CD14-positive monocyte (primary cell): ENCODE measurements at regions not wholly inside any gene's neighbourhood (a gene's known extent, or its start where the extent isn't known, plus 50 kb on each side); places are given as distances from the start of the nearest gene placed in this dataset.

Experiments used
- DNase-seq, 3 donors: peaks; one replicate each; pipeline ENCODE4 v3.0.0-alpha.2; 2011 to 2022
- H2AFZ ChIP-seq: 2 replicates; pipeline ENCODE4 v1.6.0; 2012; ENCODE audit warnings: mild to moderate bottlenecking, low read depth, low read length, inconsistent platforms; ENCODE audit not compliant: insufficient read depth, poor library complexity, severe bottlenecking
- H3K27ac ChIP-seq, 2 donors: 1 replicate in 1 of 2; 2 replicates in 1 of 2; pipeline ENCODE4 v1.5.1; 2012 to 2013; ENCODE audit warnings: low read length in 2 of 2, control low read depth in 1 of 2, inconsistent platforms in 1 of 2, low read depth in 1 of 2, mild to moderate bottlenecking in 1 of 2
- H3K27me3 ChIP-seq, 2 donors: one replicate each; pipeline versions ENCODE4 v1.6.0 to v1.6.1; 2011 to 2013; ENCODE audit warnings: low read length in 2 of 2; ENCODE audit not compliant: control insufficient read depth in 2 of 2, insufficient read depth in 2 of 2
- H3K36me3 ChIP-seq, 2 donors: replicated peaks in 1 of 2; 1 replicate in 1 of 2; 2 replicates in 1 of 2; pipeline versions ENCODE4 v1.5.1 to v1.6.1; 2012 to 2013; ENCODE audit warnings: low read length in 2 of 2, control low read depth in 1 of 2, inconsistent platforms in 1 of 2, mild to moderate bottlenecking in 1 of 2; ENCODE audit not compliant: insufficient read depth in 2 of 2, control insufficient read depth in 1 of 2
- H3K4me1 ChIP-seq, 2 donors: 1 replicate in 1 of 2; 2 replicates in 1 of 2; pipeline versions ENCODE4 v1.5.1 to v1.6.1; 2012 to 2013; ENCODE audit warnings: low read length in 2 of 2, control low read depth in 1 of 2, inconsistent platforms in 1 of 2, mild to moderate bottlenecking in 1 of 2, moderate library complexity in 1 of 2; ENCODE audit not compliant: insufficient read depth in 2 of 2, control insufficient read depth in 1 of 2
- H3K4me2 ChIP-seq: replicated peaks from 2 replicates; pipeline ENCODE3; 2012; ENCODE audit warnings: low read length, moderate library complexity, mild to moderate bottlenecking; ENCODE audit not compliant: poor library complexity, severe bottlenecking; ENCODE audit errors: extremely low read depth
- H3K4me3 ChIP-seq, 3 experiments: fragments of 200-600 bp in 1 of 3; sonication (generic) in 1 of 3; replicated peaks in 1 of 3; 1 replicate in 2 of 3; 2 replicates in 1 of 3; pipeline ENCODE4 v1.5.1; 2011 to 2013; ENCODE audit warnings: low read length in 3 of 3, mild to moderate bottlenecking in 3 of 3, control low read depth in 2 of 3, low read depth in 2 of 3, inconsistent platforms in 1 of 3, moderate library complexity in 1 of 3
- H3K79me2 ChIP-seq: 2 replicates; pipeline ENCODE4 v1.6.0; 2012; ENCODE audit warnings: mild to moderate bottlenecking, control low read depth, inconsistent platforms, low read length, moderate library complexity; ENCODE audit not compliant: insufficient read depth
- H3K9ac ChIP-seq: 2 replicates; pipeline ENCODE4 v1.6.0; 2017; ENCODE audit warnings: low read length, mild to moderate bottlenecking; ENCODE audit not compliant: insufficient read depth, poor library complexity, severe bottlenecking
- H3K9me3 ChIP-seq, 2 donors: replicated peaks in 1 of 2; 1 replicate in 1 of 2; 2 replicates in 1 of 2; pipeline versions ENCODE4 v1.5.1 to v1.6.1; 2012 to 2013; ENCODE audit warnings: low read length in 2 of 2, control low read depth in 1 of 2; ENCODE audit not compliant: control insufficient read depth in 1 of 2, insufficient read depth in 1 of 2
- H4K20me1 ChIP-seq: 2 replicates; pipeline ENCODE4 v1.6.0; 2012; ENCODE audit warnings: mild to moderate bottlenecking, low read length, control low read depth, moderate library complexity; ENCODE audit not compliant: insufficient read depth
- H3K27ac Mint-ChIP-seq, 7 donors: one replicate each; pipeline ENCODE4 v1.8.0; 2020; ENCODE audit warnings: mild to moderate bottlenecking in 7 of 7, mixed read lengths in 7 of 7, moderate library complexity in 6 of 7, inconsistent platforms in 2 of 7
- H3K27me3 Mint-ChIP-seq, 3 donors: one replicate each; pipeline ENCODE4 v1.8.0; 2021 to 2022; ENCODE audit warnings: low read depth in 3 of 3, mild to moderate bottlenecking in 3 of 3, mixed read lengths in 3 of 3, moderate library complexity in 3 of 3, inconsistent platforms in 1 of 3
- H3K36me3 Mint-ChIP-seq, 2 donors: one replicate each; pipeline ENCODE4 v1.8.0; 2020; ENCODE audit warnings: mixed read lengths in 2 of 2, inconsistent platforms in 1 of 2, mild to moderate bottlenecking in 1 of 2
- H3K4me1 Mint-ChIP-seq: one replicate; pipeline ENCODE4 v1.8.0; 2020; ENCODE audit warnings: mild to moderate bottlenecking, mixed read lengths
- H3K4me3 Mint-ChIP-seq, 2 donors: one replicate each; pipeline ENCODE4 v1.8.0; 2020; ENCODE audit warnings: mild to moderate bottlenecking in 2 of 2, mixed read lengths in 2 of 2, moderate library complexity in 1 of 2
- H3K9me3 Mint-ChIP-seq, 7 donors: one replicate each; pipeline ENCODE4 v1.8.0; 2020 to 2022; ENCODE audit warnings: mixed read lengths in 7 of 7, mild to moderate bottlenecking in 6 of 7, moderate library complexity in 6 of 7, inconsistent platforms in 2 of 7
- CTCF ChIP-seq: fragments of 200-600 bp; IDR thresholded peaks from one replicate; pipeline ENCODE4 v1.8.0; 2022; ENCODE audit warnings: antibody characterized with exemption, mild to moderate bottlenecking
- WGBS: methylation state at CpG from one replicate; pipeline ENCODE4 v1.1.5; 2013; ENCODE audit warnings: missing lambda C conversion rate; ENCODE audit not compliant: insufficient coverage; 5-methylcytosine and 5-hydroxymethylcytosine counted together
- intact Hi-C, 2 donors: fragments of 100-400 bp; cut with micrococcal nuclease; formaldehyde crosslinking; loops; one replicate each; pipeline versions ENCODE4 v1.15.0 to v1.15.1; 2023

- TF ChIP-seq CTCF = no peak
- intact Hi-C loops = no loop called here
- Histone ChIP-seq H3K9ac (no peak overlapping the region), H3K9me3 (no peaks in the 10 kb centered on the region), H3K4me1 (no peaks in the 10 kb centered on the region), H3K79me2 (no peaks in the 10 kb centered on the region), H3K27ac (no peak overlapping the region), H2AFZ (no peak overlapping the region), H3K4me2 (no peak overlapping the region), H3K36me3 (no peaks in the 10 kb centered on the region), H3K4me3 (no peak overlapping the region), H3K27me3 (no peaks in the 10 kb centered on the region), H4K20me1 (no peaks in the 10 kb centered on the region)
- Mint-ChIP-seq H3K27me3 (peaks cover 4 to 8% (median 4%) of the 10 kb centered on the region in 3 donors), H3K36me3 (no peaks in the 10 kb centered on the region), H3K4me3 (peak overlapping the region in 1 of 2 donors; percentile 21), H3K4me1 (no peaks in the 10 kb centered on the region), H3K27ac (no peak overlapping the region), H3K9me3 (peaks cover 0 to 15% (median 5%) of the 10 kb centered on the region in 7 donors)
- DNase-seq = no peak
- WGBS = 66% methylated on average over 6 of the region's 10 CpGs
These were observed 114.5 kb downstream of the TMEM130 start for GRCh38 chr7:98755138-98755898.

GRCh38 chr7:98758157-98758556 lies 111.7 kb downstream of the TMEM130 start:
- Histone ChIP-seq H3K27me3 (no peaks in the 10 kb centered on the region), H2AFZ (no peak overlapping the region), H3K36me3 (no peaks in the 10 kb centered on the region), H3K4me2 (no peak overlapping the region), H3K9ac (no peak overlapping the region), H4K20me1 (no peaks in the 10 kb centered on the region), H3K79me2 (no peaks in the 10 kb centered on the region), H3K4me3 (no peak overlapping the region), H3K27ac (no peak overlapping the region), H3K9me3 (no peaks in the 10 kb centered on the region), H3K4me1 (no peaks in the 10 kb centered on the region)
- no peak overlapping the region for H3K27ac Mint-ChIP-seq
- peaks cover 0 to 15% (median 5%) of the 10 kb centered on the region in 7 donors for H3K9me3 Mint-ChIP-seq
- TF ChIP-seq CTCF = no peak
- no peak overlapping the region for H3K4me3 Mint-ChIP-seq
- peaks cover 7 to 12% (median 10%) of the 10 kb centered on the region in 3 donors for H3K27me3 Mint-ChIP-seq
- 90% methylated on average over 2 of the region's 5 CpGs for WGBS
- no peak for DNase-seq
- intact Hi-C loops = no loop called here
- H3K36me3 Mint-ChIP-seq = no peaks in the 10 kb centered on the region
- H3K4me1 Mint-ChIP-seq = no peaks in the 10 kb centered on the region
